ENCODE measurements at regions not wholly inside any gene's neighbourhood (a gene's known extent, or its start where the extent isn't known, plus 50 kb on each side); places are given as distances from the start of the nearest gene placed in this dataset.
A peak's percentile ranks its signal among the peaks of the same experiment; 100 is the strongest.

GRCh38 chr3:145518639-145519038 is 642.3 kb downstream of the PLOD2 start:
- no peaks in the 10 kb centered on the region for H3K27me3 ChIP-seq (ENCODE audit: control insufficient read depth in 4 of 4, insufficient read depth in 4 of 4, low read length in 3 of 4)
- H3K9ac ChIP-seq (ENCODE audit: low read depth in 1 of 2, low read length in 2 of 2) = no peak overlapping the region
- TF ChIP-seq FOXA1 (IDR thresholded peaks at IDR 0.05) (peak; percentile 85), GABPA (IDR thresholded peaks at IDR 0.05 in 1 of 2, conservative IDR thresholded peaks at IDR 0.05 in 1 of 2) (peak in 1 of 2 donors; percentile 82), RAD21 (IDR thresholded peaks at IDR 0.05) (peak; percentile 57 to 59), RXRA (IDR thresholded peaks at IDR 0.05) (peak; percentile 89), JUND (IDR thresholded peaks at IDR 0.05) (peak; percentile 56 to 61), HNF4G (IDR thresholded peaks at IDR 0.05) (peak; percentile 97), HNF4A (conservative IDR thresholded peaks at IDR 0.05) (peak; percentile 98 to 99), NR2F2 (IDR thresholded peaks at IDR 0.05) (peak; percentile 78), ZBTB33 (IDR thresholded peaks at IDR 0.05) (peak; percentile 62), CTCF (IDR thresholded peaks at IDR 0.05; ENCODE audit: low read depth, low read length, missing input control) (no peak), YY1 (IDR thresholded peaks at IDR 0.05) (peak; percentile 81), SP1 (IDR thresholded peaks at IDR 0.05) (peak; percentile 99), ATF3 (IDR thresholded peaks at IDR 0.05) (peak; percentile 24), FOXA2 (IDR thresholded peaks at IDR 0.05) (peak; percentile 85), MAX (IDR thresholded peaks at IDR 0.05) (peak; percentile 67), REST (IDR thresholded peaks at IDR 0.05) (peak; percentile 70), TAF1 (conservative IDR thresholded peaks at IDR 0.05) (no peak), EGR1 (IDR thresholded peaks at IDR 0.05; ENCODE audit: low read depth in 2 of 2) (no peak)
- WGBS = 21% methylated on average over 4 of the region's 4 CpGs
- no peaks in the 10 kb centered on the region for H3K36me3 ChIP-seq (ENCODE audit: control insufficient read depth in 4 of 4, insufficient read depth in 3 of 4, low read depth in 1 of 4, low read length in 3 of 4)
- peak overlapping the region in 1 of 2 donors; percentile 37 for H3K27ac ChIP-seq (ENCODE audit: low read depth in 1 of 2, low read length in 2 of 2)
- H3K9me3 ChIP-seq (ENCODE audit: control insufficient read depth in 4 of 4, low read length in 3 of 4) = no peaks in the 10 kb centered on the region
- peaks cover 0 to 6% (median 2%) of the 10 kb centered on the region in 4 donors for H3K4me1 ChIP-seq (ENCODE audit: control insufficient read depth in 4 of 4, insufficient read depth in 4 of 4, low read length in 3 of 4)
- no peak for DNase-seq (ENCODE audit: low spot score)
- H3K4me3 ChIP-seq (ENCODE audit: low read depth in 1 of 3, low read length in 3 of 3) = no peak overlapping the region
